Omental fat pad (tissue), 3 donors: ENCODE measurements at regions not wholly inside any gene's neighbourhood (a gene's known extent, or its start where the extent isn't known, plus 50 kb on each side); places are given as distances from the start of the nearest gene placed in this dataset.
"Not testable (repeated sequence)": the region's sequence is repeated elsewhere in the genome, so short reads cannot be mapped to it uniquely, and the experiment has no call there.

Experiments
- ATAC-seq: fragments of 150-250 bp; one replicate; pipeline ENCODE4 v1.9.1; 2016; ENCODE audit warnings: mild to moderate bottlenecking, moderate library complexity; ENCODE audit not compliant: low FRiP score
- DNase-seq: peaks from one replicate; pipeline ENCODE4 v3.0.0-alpha.2; 2019; ENCODE audit warnings: low spot score
- CTCF ChIP-seq, 3 donors: fragments of 450-650 bp; IDR thresholded peaks; one replicate each; pipeline ENCODE4 v1.5.1; 2016 to 2017; ENCODE audit warnings: antibody characterized with exemption in 3 of 3, mild to moderate bottlenecking in 3 of 3, moderate library complexity in 2 of 3

- ATAC-seq (no peak), DNase-seq (no peak)
- no peak for TF ChIP-seq CTCF (IDR thresholded peaks at IDR 0.05)
Observed at GRCh38 chr3:186454881-186455703, 89.1 kb downstream of the CRYGS start.

- no peak for TF ChIP-seq CTCF (IDR thresholded peaks at IDR 0.05)
- no peak for DNase-seq
- no peak for ATAC-seq
Observed at GRCh38 chr3:186453531-186453930, 90.6 kb downstream of the CRYGS start.

- TF ChIP-seq CTCF (IDR thresholded peaks at IDR 0.05) = no peak
- ATAC-seq (no peak), DNase-seq (no peak)
Observed at GRCh38 chr3:186452517-186452916, 90.5 kb upstream of the DGKG start.

GRCh38 chr3:186451371-186451770 lies 89.3 kb upstream of the DGKG start:
- no peak for DNase-seq
- no peak for TF ChIP-seq CTCF (IDR thresholded peaks at IDR 0.05)
- ATAC-seq = no peak

GRCh38 chr3:186444974-186445373 lies 82.9 kb upstream of the DGKG start:
- no peak for DNase-seq
- no peak for ATAC-seq
- no peak for TF ChIP-seq CTCF (IDR thresholded peaks at IDR 0.05)

GRCh38 chr3:186444288-186444687 lies 82.3 kb upstream of the DGKG start:
- ATAC-seq (no peak), DNase-seq (no peak)
- TF ChIP-seq CTCF (IDR thresholded peaks at IDR 0.05) = no peak

GRCh38 chr3:186442979-186443378 lies 80.9 kb upstream of the DGKG start:
- DNase-seq = not testable (repeated sequence)

More at GRCh38 chr3:186442979-186443378, 80.9 kb upstream of the DGKG start:
- ATAC-seq = not testable (repeated sequence)
